Gastrocnemius medialis (tissue), 4 donors: ENCODE measurements at regions not wholly inside any gene's neighbourhood (a gene's known extent, or its start where the extent isn't known, plus 50 kb on each side); places are given as distances from the start of the nearest gene placed in this dataset.

Experiments used
- POLR2A ChIP-seq, 2 donors: fragments of 450-650 bp; IDR thresholded peaks; one replicate each; pipeline ENCODE4 v1.6.1; 2017; ENCODE audit warnings: antibody characterized with exemption in 2 of 2, mild to moderate bottlenecking in 2 of 2, moderate library complexity in 2 of 2
- TF ChIP-seq, protein P1 (sequence below), 5 experiments: fragments of 450-650 bp in 3 of 5; fragments of 200-600 bp in 2 of 5; sonication (generic) in 2 of 5; IDR thresholded peaks in 4 of 5; conservative IDR thresholded peaks in 1 of 5; 1 replicate in 4 of 5; 2 replicates in 1 of 5; pipeline ENCODE4 v1.5.1; 2016 to 2019; ENCODE audit warnings: antibody characterized with exemption in 5 of 5, mild to moderate bottlenecking in 3 of 5, moderate library complexity in 3 of 5

DNA sequence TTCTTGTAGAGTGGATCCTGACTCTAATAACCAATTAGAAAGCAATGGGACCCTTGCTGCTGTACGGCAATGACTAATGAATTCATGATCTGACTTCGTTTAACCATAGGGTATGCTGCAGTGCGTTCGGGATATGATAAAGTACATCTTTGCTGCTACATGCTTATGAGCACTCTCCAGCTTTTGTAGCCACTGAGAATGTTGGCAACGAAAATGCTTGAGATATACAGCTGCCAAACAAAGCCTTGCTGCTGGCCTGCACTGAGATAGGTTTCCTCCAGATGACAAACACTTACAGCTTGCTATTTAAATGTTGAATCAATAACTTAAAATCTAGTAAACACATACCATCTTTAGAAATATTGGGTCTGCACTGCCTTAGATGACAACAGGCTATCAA lies 372.4 kb upstream of the SLC8A1 start:
- TF ChIP-seq, protein P1, sequence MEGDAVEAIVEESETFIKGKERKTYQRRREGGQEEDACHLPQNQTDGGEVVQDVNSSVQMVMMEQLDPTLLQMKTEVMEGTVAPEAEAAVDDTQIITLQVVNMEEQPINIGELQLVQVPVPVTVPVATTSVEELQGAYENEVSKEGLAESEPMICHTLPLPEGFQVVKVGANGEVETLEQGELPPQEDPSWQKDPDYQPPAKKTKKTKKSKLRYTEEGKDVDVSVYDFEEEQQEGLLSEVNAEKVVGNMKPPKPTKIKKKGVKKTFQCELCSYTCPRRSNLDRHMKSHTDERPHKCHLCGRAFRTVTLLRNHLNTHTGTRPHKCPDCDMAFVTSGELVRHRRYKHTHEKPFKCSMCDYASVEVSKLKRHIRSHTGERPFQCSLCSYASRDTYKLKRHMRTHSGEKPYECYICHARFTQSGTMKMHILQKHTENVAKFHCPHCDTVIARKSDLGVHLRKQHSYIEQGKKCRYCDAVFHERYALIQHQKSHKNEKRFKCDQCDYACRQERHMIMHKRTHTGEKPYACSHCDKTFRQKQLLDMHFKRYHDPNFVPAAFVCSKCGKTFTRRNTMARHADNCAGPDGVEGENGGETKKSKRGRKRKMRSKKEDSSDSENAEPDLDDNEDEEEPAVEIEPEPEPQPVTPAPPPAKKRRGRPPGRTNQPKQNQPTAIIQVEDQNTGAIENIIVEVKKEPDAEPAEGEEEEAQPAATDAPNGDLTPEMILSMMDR (IDR thresholded peaks at IDR 0.05 in 4 of 5, conservative IDR thresholded peaks at IDR 0.05 in 1 of 5) = no peak
- TF ChIP-seq POLR2A (IDR thresholded peaks at IDR 0.05) = no peak
